ENCODE measurements at regions not wholly inside any gene's neighbourhood (a gene's known extent, or its start where the extent isn't known, plus 50 kb on each side); places are given as distances from the start of the nearest gene placed in this dataset.

GRCh38 chr10:121658611-121659010 lies 60.4 kb upstream of the FGFR2 start:
- TF ChIP-seq CTCF (IDR thresholded peaks at IDR 0.05; ENCODE audit: insufficient read depth, low read length) (no peak), GABPA (IDR thresholded peaks at IDR 0.05; ENCODE audit: low read depth) (no peak), REST (IDR thresholded peaks at IDR 0.05; ENCODE audit: insufficient replicate concordance, low read depth) (no peak), POLR2AphosphoS5 (IDR thresholded peaks at IDR 0.05; ENCODE audit: low read depth) (no peak)

Measured in HL-60 (cell line).